DMS53 treated with DMSO at 0.1 percent for 48 hours (cell line): ENCODE measurements at regions not wholly inside any gene's neighbourhood (a gene's known extent, or its start where the extent isn't known, plus 50 kb on each side); places are given as distances from the start of the nearest gene placed in this dataset.
"Not testable (repeated sequence)": the region's sequence is repeated elsewhere in the genome, so short reads cannot be mapped to it uniquely, and the experiment has no call there.

Source experiments
- DNase-seq: peaks from one replicate; lab custom pipeline; 2025; ENCODE audit not compliant: unreplicated experiment; lab: John Stamatoyannopoulos, UW

GRCh38 chr9:25804856-25805255 is 126.6 kb upstream of the TUSC1 start:
- no peak for DNase-seq

GRCh38 chr9:25801989-25802388 is 123.7 kb upstream of the TUSC1 start:
- not testable (repeated sequence) for DNase-seq

- DNase-seq = no peak
Measured at GRCh38 chr9:25773805-25774204, 95.6 kb upstream of the TUSC1 start.

- no peak for DNase-seq
Measured at GRCh38 chr9:25755951-25756350, 77.7 kb upstream of the TUSC1 start.

- DNase-seq = no peak
Measured at GRCh38 chr9:25752398-25752797, 74.2 kb upstream of the TUSC1 start.

- no peak for DNase-seq
Measured at GRCh38 chr9:25742256-25742655, 64.0 kb upstream of the TUSC1 start.

GRCh38 chr9:25733336-25733982 is 55.2 kb upstream of the TUSC1 start:
- DNase-seq = no peak

GRCh38 chr9:25731895-25732794 is 53.9 kb upstream of the TUSC1 start:
- not testable (repeated sequence) for DNase-seq
